ENCODE measurements at regions not wholly inside any gene's neighbourhood (a gene's known extent, or its start where the extent isn't known, plus 50 kb on each side); places are given as distances from the start of the nearest gene placed in this dataset.

- TF ChIP-seq CTCF (IDR thresholded peaks at IDR 0.05) = no peak
- H3K27ac ChIP-seq = no peak overlapping the region
- H3K9me3 ChIP-seq = no peaks in the 10 kb centered on the region
- intact Hi-C loops (cut with DNase I; ENCODE audit: low total_unique reads) = no loop called here
- H3K36me3 ChIP-seq = no peaks in the 10 kb centered on the region
- DNase-seq = no peak
- no peak overlapping the region for H3K4me3 ChIP-seq
- H3K4me1 ChIP-seq = peaks cover 0 to 17% (median 0%) of the 10 kb centered on the region in 4 donors
- no peaks in the 10 kb centered on the region for H3K27me3 ChIP-seq
Measured at GRCh38 chr2:18835787-18836186, 246.4 kb upstream of the NT5C1B start.

GRCh38 chr2:18834341-18834740, 245.0 kb upstream of the NT5C1B start:
- intact Hi-C loops (cut with DNase I; ENCODE audit: low total_unique reads) = no loop called here
- no peak overlapping the region for H3K27ac ChIP-seq
- H3K4me3 ChIP-seq = no peak overlapping the region
- no peaks in the 10 kb centered on the region for H3K36me3 ChIP-seq
- no peaks in the 10 kb centered on the region for H3K27me3 ChIP-seq
- TF ChIP-seq CTCF (IDR thresholded peaks at IDR 0.05) = no peak
- H3K4me1 ChIP-seq = peaks cover 0 to 31% (median 5%) of the 10 kb centered on the region in 4 donors
- H3K9me3 ChIP-seq = no peaks in the 10 kb centered on the region
- no peak for DNase-seq

GRCh38 chr2:18833941-18834340, 244.6 kb upstream of the NT5C1B start:
- no peaks in the 10 kb centered on the region for H3K27me3 ChIP-seq
- DNase-seq = no peak
- H3K27ac ChIP-seq = no peak overlapping the region
- peaks cover 0 to 35% (median 5%) of the 10 kb centered on the region in 4 donors for H3K4me1 ChIP-seq
- no peak overlapping the region for H3K4me3 ChIP-seq
- no peaks in the 10 kb centered on the region for H3K36me3 ChIP-seq
- intact Hi-C loops (cut with DNase I; ENCODE audit: low total_unique reads) = no loop called here
- no peak for TF ChIP-seq CTCF (IDR thresholded peaks at IDR 0.05)
- no peaks in the 10 kb centered on the region for H3K9me3 ChIP-seq

GRCh38 chr2:18831916-18832510, 242.6 kb upstream of the NT5C1B start:
- Histone ChIP-seq H3K36me3 (no peaks in the 10 kb centered on the region), H3K4me1 (peaks cover 0 to 36% (median 5%) of the 10 kb centered on the region in 4 donors), H3K27me3 (no peaks in the 10 kb centered on the region), H3K4me3 (no peak overlapping the region), H3K9me3 (no peaks in the 10 kb centered on the region), H3K27ac (no peak overlapping the region)
- no peak for TF ChIP-seq CTCF (IDR thresholded peaks at IDR 0.05)
- intact Hi-C loops (cut with DNase I; ENCODE audit: low total_unique reads) = no loop called here
- no peak for DNase-seq

GRCh38 chr2:18830962-18831361, 241.6 kb upstream of the NT5C1B start:
- no peaks in the 10 kb centered on the region for H3K36me3 ChIP-seq
- no peak overlapping the region for H3K27ac ChIP-seq
- DNase-seq = no peak
- H3K4me1 ChIP-seq = peaks cover 0 to 36% (median 5%) of the 10 kb centered on the region in 4 donors
- no peaks in the 10 kb centered on the region for H3K27me3 ChIP-seq
- no peak for TF ChIP-seq CTCF (IDR thresholded peaks at IDR 0.05)
- no peak overlapping the region for H3K4me3 ChIP-seq
- intact Hi-C loops (cut with DNase I; ENCODE audit: low total_unique reads) = no loop called here
- no peaks in the 10 kb centered on the region for H3K9me3 ChIP-seq

- Histone ChIP-seq H3K9me3 (no peaks in the 10 kb centered on the region), H3K4me3 (no peak overlapping the region), H3K27me3 (no peaks in the 10 kb centered on the region), H3K27ac (peak overlapping the region in 1 of 2 donors; percentile 0), H3K4me1 (peaks cover 0 to 36% (median 5%) of the 10 kb centered on the region in 4 donors), H3K36me3 (no peaks in the 10 kb centered on the region)
- no peak for TF ChIP-seq CTCF (IDR thresholded peaks at IDR 0.05)
- DNase-seq = no peak
- intact Hi-C loops (cut with DNase I; ENCODE audit: low total_unique reads) = no loop called here
Measured at GRCh38 chr2:18829976-18830375, 240.6 kb upstream of the NT5C1B start.
